ENCODE measurements at regions not wholly inside any gene's neighbourhood (a gene's known extent, or its start where the extent isn't known, plus 50 kb on each side); places are given as distances from the start of the nearest gene placed in this dataset.
A peak's percentile ranks its signal among the peaks of the same experiment; 100 is the strongest.

- no peak overlapping the region for H3K27ac Mint-ChIP-seq (ENCODE audit: unreplicated experiment)
- Histone ChIP-seq H3K27me3 (replicated peaks; ENCODE audit: control insufficient read depth, insufficient read depth, low read length) (no peaks in the 10 kb centered on the region), H3K36me3 (ENCODE audit: control insufficient read depth, insufficient read depth, low read length) (no peaks in the 10 kb centered on the region), H3K9me3 (no peaks in the 10 kb centered on the region; the same call in 1 of the 2 replicates), H3K4me1 (0 out of 2 replicates have a peak, but pooled peaks cover 5% of the 10 kb centered on the region), H3K4me3 (ENCODE audit: low read depth, low read length) (no peak overlapping the region)
- no peak for DNase-seq
- no peak for TF ChIP-seq CTCF (IDR thresholded peaks at IDR 0.05; ENCODE audit: insufficient read depth in 1 of 2, low read depth in 1 of 2, low read length in 1 of 2, severe bottlenecking in 1 of 2, unreplicated experiment in 1 of 2)
- POLR2A ChIA-PET, result no interaction called here
- CTCF ChIA-PET, result no interaction called here
- no peak overlapping the region for H3K4me3 Mint-ChIP-seq (ENCODE audit: unreplicated experiment)
- intact Hi-C loops (cut with micrococcal nuclease; ENCODE audit: unreplicated experiment), result no loop called here
- H3K9me3 Mint-ChIP-seq (ENCODE audit: unreplicated experiment), result no peaks in the 10 kb centered on the region
- peaks cover 30% of the 10 kb centered on the region for H3K27me3 Mint-ChIP-seq (ENCODE audit: insufficient read depth, unreplicated experiment)
- peaks cover 10% of the 10 kb centered on the region for H3K4me1 Mint-ChIP-seq (ENCODE audit: low read depth, unreplicated experiment)
- H3K36me3 Mint-ChIP-seq (ENCODE audit: insufficient read depth, unreplicated experiment), result no peaks in the 10 kb centered on the region
- no TSS peak for BruUV-seq (replicated peaks)
These were observed 168.9 kb upstream of the TMEM72 start for GRCh38 chr10:44742248-44742647.

- H3K4me1 ChIP-seq, result 0 out of 2 replicates have a peak, but pooled peaks cover 5% of the 10 kb centered on the region
- Mint-ChIP-seq H3K27me3 (ENCODE audit: insufficient read depth, unreplicated experiment) (peaks cover 35% of the 10 kb centered on the region), H3K9me3 (ENCODE audit: unreplicated experiment) (peaks cover 6% of the 10 kb centered on the region), H3K36me3 (ENCODE audit: insufficient read depth, unreplicated experiment) (no peaks in the 10 kb centered on the region), H3K27ac (ENCODE audit: unreplicated experiment) (no peak overlapping the region), H3K4me1 (ENCODE audit: low read depth, unreplicated experiment) (peaks cover 14% of the 10 kb centered on the region), H3K4me3 (ENCODE audit: unreplicated experiment) (no peak overlapping the region)
- no peaks in the 10 kb centered on the region for H3K27me3 ChIP-seq (replicated peaks; ENCODE audit: control insufficient read depth, insufficient read depth, low read length)
- CTCF ChIA-PET, result no interaction called here
- POLR2A ChIA-PET, result no interaction called here
- no peaks in the 10 kb centered on the region; the same call in 1 of the 2 replicates for H3K9me3 ChIP-seq
- intact Hi-C loops (cut with micrococcal nuclease; ENCODE audit: unreplicated experiment), result no loop called here
- H3K36me3 ChIP-seq (ENCODE audit: control insufficient read depth, insufficient read depth, low read length), result no peaks in the 10 kb centered on the region
- H3K4me3 ChIP-seq (ENCODE audit: low read depth, low read length), result no peak overlapping the region
- no peak for DNase-seq
- BruUV-seq (replicated peaks), result no TSS peak
- TF ChIP-seq CTCF (IDR thresholded peaks at IDR 0.05; ENCODE audit: insufficient read depth in 1 of 2, low read depth in 1 of 2, low read length in 1 of 2, severe bottlenecking in 1 of 2, unreplicated experiment in 1 of 2), result no peak
These were observed 167.6 kb upstream of the TMEM72 start for GRCh38 chr10:44743535-44743934.

- intact Hi-C loops (cut with micrococcal nuclease; ENCODE audit: unreplicated experiment), result no loop called here
- H3K4me3 ChIP-seq (ENCODE audit: low read depth, low read length), result no peak overlapping the region
- H3K4me1 Mint-ChIP-seq (ENCODE audit: low read depth, unreplicated experiment), result peaks cover 14% of the 10 kb centered on the region
- TF ChIP-seq CTCF (IDR thresholded peaks at IDR 0.05; ENCODE audit: insufficient read depth in 1 of 2, low read depth in 1 of 2, low read length in 1 of 2, severe bottlenecking in 1 of 2, unreplicated experiment in 1 of 2), result no peak
- no peak overlapping the region for H3K4me3 Mint-ChIP-seq (ENCODE audit: unreplicated experiment)
- peaks cover 2% of the 10 kb centered on the region; the same call in 1 of the 2 replicates for H3K27me3 ChIP-seq (replicated peaks; ENCODE audit: control insufficient read depth, insufficient read depth, low read length)
- H3K36me3 ChIP-seq (ENCODE audit: control insufficient read depth, insufficient read depth, low read length), result no peaks in the 10 kb centered on the region
- 0 out of 2 replicates have a peak, but pooled peaks cover 10% of the 10 kb centered on the region for H3K4me1 ChIP-seq
- DNase-seq, result peak in 1 of 2 experiments; percentile 56
- H3K27ac Mint-ChIP-seq (ENCODE audit: unreplicated experiment), result no peak overlapping the region
- ChIA-PET CTCF (no interaction called here), POLR2A (no interaction called here)
- no peaks in the 10 kb centered on the region for H3K36me3 Mint-ChIP-seq (ENCODE audit: insufficient read depth, unreplicated experiment)
- H3K27me3 Mint-ChIP-seq (ENCODE audit: insufficient read depth, unreplicated experiment), result peaks cover 25% of the 10 kb centered on the region
- peaks cover 7% of the 10 kb centered on the region for H3K9me3 Mint-ChIP-seq (ENCODE audit: unreplicated experiment)
- no TSS peak for BruUV-seq (replicated peaks)
- no peaks in the 10 kb centered on the region for H3K9me3 ChIP-seq
These were observed 165.2 kb upstream of the TMEM72 start for GRCh38 chr10:44745920-44746319.

Data from Caco-2 (cell line).